B cell (primary cell): ENCODE measurements at regions not wholly inside any gene's neighbourhood (a gene's known extent, or its start where the extent isn't known, plus 50 kb on each side); places are given as distances from the start of the nearest gene placed in this dataset.

Experiments
- ATAC-seq: fragments of 200-7000 bp; cut with Tn5 transposase; one replicate; pipeline ENCODE4 v1.10.0; 2021; ENCODE audit warnings: low read depth, mild to moderate bottlenecking, moderate number of reproducible peaks, moderate library complexity
- CTCF ChIA-PET: fragments of 350-600 bp; sonication (Branson Sonifier 250); formaldehyde crosslinking; loops from one replicate; lab custom pipeline; 2021; ENCODE audit warnings: antibody characterized with exemption, inconsistent platforms; lab: Charles Lee
- POLR2A ChIA-PET: fragments of 350-600 bp; sonication (Branson Sonifier 250); formaldehyde crosslinking; loops from one replicate; lab custom pipeline; 2021; ENCODE audit warnings: antibody characterized with exemption; lab: Charles Lee
- DNase-seq: peaks from one replicate; pipeline ENCODE4 v3.0.0; 2013
- H2AFZ ChIP-seq: 2 replicates; pipeline ENCODE4 v1.6.1; 2012; ENCODE audit warnings: mild to moderate bottlenecking, low read depth, low read length; ENCODE audit not compliant: insufficient read depth, poor library complexity, severe bottlenecking
- H3K27ac ChIP-seq, 2 donors: 1 replicate in 1 of 2; 2 replicates in 1 of 2; pipeline ENCODE4 v1.5.1; 2012 to 2013; ENCODE audit warnings: low read length in 2 of 2, mild to moderate bottlenecking in 2 of 2, moderate library complexity in 1 of 2
- H3K27me3 ChIP-seq, 4 experiments: fragments of 200-600 bp in 1 of 4; sonication (generic) in 1 of 4; replicated peaks in 1 of 4; 1 replicate in 2 of 4; 2 replicates in 2 of 4; pipeline versions ENCODE4 v1.6.1 to v1.7.0; 2013 to 2016; ENCODE audit warnings: low read length in 3 of 4, mild to moderate bottlenecking in 2 of 4, mixed read lengths in 1 of 4, moderate library complexity in 1 of 4; ENCODE audit not compliant: insufficient read depth in 4 of 4, control insufficient read depth in 3 of 4; ENCODE audit errors: control extremely low read depth in 1 of 4
- H3K36me3 ChIP-seq, 2 experiments: replicated peaks in 1 of 2; 1 replicate in 1 of 2; 2 replicates in 1 of 2; pipeline versions ENCODE4 v1.6.1 to v1.7.1; 2013; ENCODE audit warnings: low read length in 1 of 2; ENCODE audit not compliant: insufficient read depth in 2 of 2, control insufficient read depth in 1 of 2; ENCODE audit errors: control extremely low read depth in 1 of 2, extremely low read depth in 1 of 2
- H3K4me1 ChIP-seq, 2 donors: fragments of 200-600 bp in 1 of 2; sonication (generic) in 1 of 2; 1 replicate in 1 of 2; 2 replicates in 1 of 2; pipeline versions ENCODE4 v1.5.1 to v1.6.1; 2013 to 2017; ENCODE audit warnings: low read length in 2 of 2; ENCODE audit not compliant: control insufficient read depth in 2 of 2, insufficient read depth in 2 of 2
- H3K4me2 ChIP-seq: replicated peaks from 2 replicates; pipeline ENCODE3; 2012; ENCODE audit warnings: mild to moderate bottlenecking, low read depth, low read length; ENCODE audit not compliant: poor library complexity, severe bottlenecking
- H3K4me3 ChIP-seq, 5 experiments: fragments of 200-600 bp in 1 of 5; sonication (generic) in 1 of 5; 1 replicate in 3 of 5; 2 replicates in 2 of 5; pipeline versions ENCODE4 v1.5.1 to v1.7.0; 2011 to 2016; ENCODE audit warnings: low read length in 4 of 5, mild to moderate bottlenecking in 4 of 5, low read depth in 2 of 5, control low read depth in 1 of 5, moderate library complexity in 1 of 5; ENCODE audit not compliant: insufficient read depth in 1 of 5; ENCODE audit errors: control extremely low read depth in 1 of 5, extremely low read depth in 1 of 5
- H3K79me2 ChIP-seq: fragments of 200-600 bp; sonication (generic); one replicate; pipeline ENCODE4 v1.6.0; 2016; ENCODE audit warnings: low read length; ENCODE audit not compliant: control insufficient read depth, insufficient read depth
- H3K9ac ChIP-seq: fragments of 200-600 bp; sonication (generic); 2 replicates; pipeline ENCODE4 v1.6.1; 2017; ENCODE audit warnings: mild to moderate bottlenecking, low read length, moderate library complexity
- H3K9me3 ChIP-seq, 3 donors: one replicate each; pipeline versions ENCODE4 v1.6.1 to v1.7.1; 2013; ENCODE audit warnings: low read length in 2 of 3; ENCODE audit not compliant: control insufficient read depth in 2 of 3, insufficient read depth in 1 of 3; ENCODE audit errors: control extremely low read depth in 1 of 3
- H4K20me1 ChIP-seq: 2 replicates; pipeline ENCODE4 v1.6.0; 2012; ENCODE audit warnings: mild to moderate bottlenecking, low read length; ENCODE audit not compliant: insufficient read depth, control insufficient read depth, poor library complexity, severe bottlenecking
- H3K27ac Mint-ChIP-seq: one replicate; pipeline ENCODE4 v1.8.0; 2021; ENCODE audit warnings: mixed read lengths
- H3K27me3 Mint-ChIP-seq: one replicate; pipeline ENCODE4 v1.8.0; 2021; ENCODE audit warnings: mixed read lengths
- H3K4me1 Mint-ChIP-seq: one replicate; pipeline ENCODE4 v1.8.0; 2021; ENCODE audit warnings: mixed read lengths
- H3K4me3 Mint-ChIP-seq: one replicate; pipeline ENCODE4 v1.8.0; 2021; ENCODE audit warnings: mixed read lengths
- H3K9me3 Mint-ChIP-seq: one replicate; pipeline ENCODE4 v1.8.0; 2022; ENCODE audit warnings: mixed read lengths; ENCODE audit not compliant: insufficient read depth
- CTCF ChIP-seq: fragments of 200-600 bp; IDR thresholded peaks from one replicate; pipeline ENCODE4 v1.8.0; 2022; ENCODE audit warnings: antibody characterized with exemption, mild to moderate bottlenecking
- EZH2 ChIP-seq: IDR thresholded peaks from 2 replicates; pipeline ENCODE4 v1.6.1; 2012; ENCODE audit warnings: borderline replicate concordance, low read depth, mild to moderate bottlenecking, moderate library complexity, low read length; ENCODE audit not compliant: insufficient read depth, poor library complexity, severe bottlenecking
- WGBS: methylation state at CpG from one replicate; pipeline ENCODE4 v1.1.5; 2013; ENCODE audit warnings: missing lambda C conversion rate; ENCODE audit not compliant: insufficient coverage; 5-methylcytosine and 5-hydroxymethylcytosine counted together
- intact Hi-C: fragments of 100-400 bp; cut with micrococcal nuclease; formaldehyde crosslinking; loops from one replicate; pipeline ENCODE4 v1.10.0; 2022

DNA sequence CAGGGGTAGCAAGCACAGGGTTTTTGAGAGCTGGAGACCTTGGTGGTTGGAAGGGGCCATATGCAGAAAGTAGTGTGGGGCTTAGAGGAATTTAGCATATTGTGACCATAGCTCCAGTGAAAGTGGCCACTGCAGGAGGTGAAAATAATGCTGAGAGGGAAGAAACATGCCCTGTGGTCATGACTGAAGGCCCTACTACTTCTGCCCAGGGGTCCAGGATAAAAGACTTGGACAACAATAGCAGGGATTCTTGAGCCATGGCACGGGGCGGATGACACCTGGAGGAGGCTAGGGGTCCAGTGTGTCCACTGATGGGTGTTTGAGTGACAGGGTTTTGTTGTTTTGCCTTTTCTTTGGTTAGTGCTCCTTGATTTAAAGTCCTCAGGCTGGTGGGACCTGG is 694.6 kb downstream of the CPS1 start:
- intact Hi-C loops: no loop called here
- H3K27ac ChIP-seq: no peak overlapping the region
- no peak overlapping the region for H3K4me3 ChIP-seq
- no peaks in the 10 kb centered on the region for H3K36me3 ChIP-seq
- Mint-ChIP-seq H3K27ac (no peak overlapping the region), H3K4me1 (no peaks in the 10 kb centered on the region), H3K9me3 (no peaks in the 10 kb centered on the region), H3K4me3 (no peak overlapping the region), H3K27me3 (no peaks in the 10 kb centered on the region)
- no peaks in the 10 kb centered on the region for H3K79me2 ChIP-seq
- DNase-seq (no peak), ATAC-seq (no peak)
- H4K20me1 ChIP-seq: no peaks in the 10 kb centered on the region
- no peak for TF ChIP-seq EZH2
- TF ChIP-seq CTCF: no peak
- 95% methylated on average over 2 of the region's 2 CpGs for WGBS
- peaks cover 0 to 4% (median 0%) of the 10 kb centered on the region in 3 donors for H3K9me3 ChIP-seq
- no peaks in the 10 kb centered on the region for H3K4me1 ChIP-seq
- no peak overlapping the region for H3K4me2 ChIP-seq
- POLR2A ChIA-PET: no interaction called here
- no peak overlapping the region for H2AFZ ChIP-seq
- H3K27me3 ChIP-seq: no peaks in the 10 kb centered on the region
- CTCF ChIA-PET: no interaction called here
- H3K9ac ChIP-seq: no peak overlapping the region

DNA sequence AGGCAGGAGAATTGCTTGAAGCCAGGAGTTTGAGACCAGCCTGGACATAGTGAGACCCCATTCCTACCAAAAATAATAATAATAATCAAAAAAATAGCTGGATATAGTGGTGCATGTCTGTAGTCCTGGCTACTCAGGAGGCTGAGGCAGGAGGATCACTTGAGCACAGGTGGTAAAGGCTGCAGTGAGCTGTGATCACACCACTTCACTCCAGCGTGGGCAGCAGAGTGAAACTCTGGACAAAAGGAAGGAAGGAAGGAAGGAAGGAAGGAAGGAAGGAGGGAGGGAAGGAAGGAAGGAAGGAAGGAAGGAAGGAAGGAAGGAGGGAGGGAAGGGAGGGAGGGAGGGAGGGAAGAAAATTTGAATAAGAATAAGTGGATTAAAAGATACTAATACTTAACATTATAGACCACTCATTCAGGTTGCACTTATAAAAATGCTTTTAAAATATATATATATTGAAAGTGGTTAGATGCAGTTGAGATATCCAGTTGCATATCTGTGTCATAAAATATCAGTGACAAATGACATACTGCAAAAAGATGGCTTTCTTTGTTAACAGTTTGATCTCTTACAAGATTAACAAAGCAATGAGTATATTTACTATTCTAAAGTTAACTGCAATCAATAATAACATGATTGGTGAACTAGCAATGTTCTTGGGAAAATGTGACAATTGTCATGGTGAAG is 702.4 kb downstream of the CPS1 start:
- ATAC-seq: no peak
- no peaks in the 10 kb centered on the region for H3K4me1 Mint-ChIP-seq
- DNase-seq: no peak
- H3K27me3 Mint-ChIP-seq: no peaks in the 10 kb centered on the region
- H3K9me3 Mint-ChIP-seq: no peaks in the 10 kb centered on the region
- Histone ChIP-seq H3K9ac (no peak overlapping the region), H3K4me1 (no peaks in the 10 kb centered on the region), H3K27me3 (no peaks in the 10 kb centered on the region), H3K9me3 (no peaks in the 10 kb centered on the region), H3K4me2 (no peak overlapping the region), H3K36me3 (no peaks in the 10 kb centered on the region), H3K79me2 (no peaks in the 10 kb centered on the region), H2AFZ (no peak overlapping the region), H3K27ac (no peak overlapping the region), H3K4me3 (no peak overlapping the region), H4K20me1 (no peaks in the 10 kb centered on the region)
- ChIA-PET CTCF (no interaction called here), POLR2A (no interaction called here)
- intact Hi-C loops: no loop called here
- H3K27ac Mint-ChIP-seq: no peak overlapping the region
- WGBS: no CpG with 5 or more reads among the region's 1 CpG
- H3K4me3 Mint-ChIP-seq: no peak overlapping the region
- TF ChIP-seq EZH2 (no peak), CTCF (no peak)
